HT1080 (cell line): ENCODE measurements at regions not wholly inside any gene's neighbourhood (a gene's known extent, or its start where the extent isn't known, plus 50 kb on each side); places are given as distances from the start of the nearest gene placed in this dataset.
A peak's percentile ranks its signal among the peaks of the same experiment; 100 is the strongest.

Experiments
- DNase-seq: peaks from one replicate; pipeline ENCODE4 v3.0.0-alpha.2; 2015; ENCODE audit warnings: low read depth

DNA sequence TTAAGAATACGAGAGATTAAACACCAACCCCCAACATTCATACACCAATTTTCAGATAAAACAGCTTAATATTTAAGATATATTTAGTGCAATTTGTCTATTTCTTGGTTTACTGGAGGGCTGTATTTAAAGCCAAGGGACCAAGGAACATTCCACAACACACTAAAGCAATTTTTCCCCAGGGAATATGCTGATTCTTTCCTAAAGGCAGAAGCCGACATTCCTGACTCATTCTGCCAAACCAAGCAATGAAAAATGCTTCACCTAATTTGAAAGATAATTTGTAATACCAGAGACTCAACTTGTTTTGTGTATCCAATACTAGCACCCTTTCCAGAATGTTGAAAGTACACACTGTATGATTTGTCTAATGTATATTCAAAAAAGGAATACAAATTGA lies 1267.6 kb upstream of the PIK3C3 start:
- no peak for DNase-seq

DNA sequence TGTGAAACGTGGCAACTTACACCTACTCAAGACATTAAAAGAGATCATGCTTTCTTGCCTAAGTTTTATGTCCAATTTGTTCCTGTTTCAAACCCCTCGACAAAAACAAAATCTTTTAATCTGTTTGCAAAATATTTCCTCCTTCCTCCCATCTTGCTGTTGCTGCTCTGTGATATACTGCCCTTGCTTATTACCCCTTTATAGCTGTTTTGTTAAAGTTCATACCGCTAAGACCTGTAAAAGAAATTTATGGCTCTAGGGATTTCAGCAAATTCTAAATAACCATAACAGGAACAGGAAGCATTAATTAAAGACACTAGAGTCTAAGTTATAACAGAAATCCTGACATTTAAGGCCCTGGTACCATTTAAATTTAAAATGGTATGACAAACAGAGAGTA lies 1268.2 kb upstream of the PIK3C3 start:
- DNase-seq: no peak

DNA sequence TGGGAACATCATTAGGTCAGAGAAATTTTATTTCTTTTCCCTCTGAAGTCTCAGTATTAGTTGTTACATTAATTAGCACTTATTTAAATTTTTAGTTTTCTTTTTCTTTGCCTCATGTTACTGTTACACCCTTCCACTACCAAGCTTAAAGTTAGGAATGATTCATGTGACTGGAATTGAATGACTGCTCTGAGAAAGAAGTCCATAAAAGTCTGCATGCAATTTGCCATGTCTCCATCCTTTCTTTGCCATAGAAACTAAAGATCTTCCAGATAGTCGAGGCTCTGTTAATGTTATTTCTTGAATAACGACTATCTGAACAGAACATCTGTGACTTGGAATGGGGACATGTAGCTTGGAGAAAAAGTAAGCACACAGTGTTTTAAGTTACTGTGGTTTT lies 1269.8 kb upstream of the PIK3C3 start:
- no peak for DNase-seq

GRCh38 chr18:40678318-40678717 lies 1276.7 kb upstream of the PIK3C3 start:
- DNase-seq: no peak

GRCh38 chr18:40676668-40677067 lies 1278.4 kb upstream of the PIK3C3 start:
- peak; percentile 71 for DNase-seq

- no peak for DNase-seq
These were observed 1281.9 kb upstream of the PIK3C3 start for GRCh38 chr18:40673150-40673549.

DNA sequence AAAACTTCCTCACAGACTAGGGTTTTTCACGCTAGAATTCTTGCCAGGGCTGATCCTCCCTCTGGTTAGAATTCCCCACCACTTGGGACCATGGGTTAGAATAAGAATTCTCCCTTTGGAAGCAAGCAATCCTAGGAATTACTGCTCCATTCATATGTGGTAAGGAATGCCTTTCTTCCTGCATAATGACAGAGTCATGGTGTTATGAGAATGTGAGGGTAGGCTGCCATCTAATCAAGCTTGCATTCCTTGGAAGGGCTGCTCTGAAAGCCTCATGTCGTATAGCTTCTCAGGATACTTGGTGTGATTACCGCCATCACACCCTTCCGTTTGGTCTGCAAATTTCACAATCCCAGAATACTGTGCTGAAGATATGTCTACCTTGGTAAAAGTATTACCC lies 1282.4 kb upstream of the PIK3C3 start:
- no peak for DNase-seq

GRCh38 chr18:40670668-40671375 lies 1284.2 kb upstream of the PIK3C3 start:
- DNase-seq: no peak

GRCh38 chr18:40662898-40663437 lies 1292.1 kb upstream of the PIK3C3 start:
- no peak for DNase-seq

DNA sequence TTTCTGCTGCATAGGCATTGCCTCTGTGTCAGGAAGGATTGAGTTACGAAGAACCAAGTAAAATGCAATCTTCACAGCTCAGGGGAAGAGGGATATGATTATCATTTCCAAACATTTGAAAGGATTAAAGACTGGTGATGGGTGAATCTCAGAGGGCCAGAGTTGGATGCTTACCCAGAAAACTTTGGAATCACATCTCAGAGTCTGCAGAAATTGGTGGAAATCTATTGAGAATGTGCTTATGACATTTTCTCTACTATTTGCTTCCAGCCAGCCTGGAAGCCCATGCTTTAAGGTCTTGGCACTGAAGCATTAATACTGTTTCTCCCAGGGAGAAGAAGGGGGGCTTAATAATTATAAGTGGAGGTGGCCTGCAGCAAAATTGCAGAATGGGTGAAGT lies 1301.4 kb upstream of the PIK3C3 start:
- no peak for DNase-seq

DNA sequence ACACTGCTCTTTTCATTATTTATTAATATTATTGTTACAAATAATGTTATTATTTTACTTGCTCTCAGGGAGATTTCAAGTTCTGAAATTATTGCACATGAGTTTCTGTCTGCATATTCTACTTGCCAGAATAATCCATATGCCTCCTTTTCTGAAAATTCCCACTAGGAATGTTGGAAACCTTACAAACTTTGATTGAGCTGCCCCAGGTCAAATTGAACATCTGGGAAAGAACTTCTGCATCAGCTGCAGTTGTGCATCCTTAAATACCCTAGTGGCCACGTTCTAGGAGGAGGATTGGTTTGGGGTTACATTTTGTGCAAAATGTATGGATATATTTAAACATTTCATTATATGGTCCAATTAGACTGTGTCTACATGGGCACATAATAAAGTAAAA lies 1302.7 kb upstream of the PIK3C3 start:
- DNase-seq: no peak

DNA sequence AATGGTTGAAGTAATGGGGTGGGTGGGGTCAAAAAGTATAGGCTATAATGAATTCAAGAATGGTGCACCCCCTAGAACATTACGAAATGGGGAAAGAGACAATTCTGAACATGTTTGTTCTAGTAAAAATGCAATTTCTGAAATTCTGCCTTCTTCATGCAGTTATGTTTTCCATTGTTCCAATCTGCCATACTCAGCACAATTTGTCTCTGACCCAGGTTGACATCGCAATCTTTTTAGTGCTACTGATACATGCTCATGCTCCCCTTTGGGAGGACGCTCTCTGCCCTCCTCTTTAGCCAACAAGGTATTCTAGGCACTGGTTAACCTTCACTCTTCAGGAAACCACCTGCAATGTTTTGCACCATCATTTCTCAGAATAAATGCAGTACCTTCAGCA lies 1303.9 kb upstream of the PIK3C3 start:
- DNase-seq: no peak

DNA sequence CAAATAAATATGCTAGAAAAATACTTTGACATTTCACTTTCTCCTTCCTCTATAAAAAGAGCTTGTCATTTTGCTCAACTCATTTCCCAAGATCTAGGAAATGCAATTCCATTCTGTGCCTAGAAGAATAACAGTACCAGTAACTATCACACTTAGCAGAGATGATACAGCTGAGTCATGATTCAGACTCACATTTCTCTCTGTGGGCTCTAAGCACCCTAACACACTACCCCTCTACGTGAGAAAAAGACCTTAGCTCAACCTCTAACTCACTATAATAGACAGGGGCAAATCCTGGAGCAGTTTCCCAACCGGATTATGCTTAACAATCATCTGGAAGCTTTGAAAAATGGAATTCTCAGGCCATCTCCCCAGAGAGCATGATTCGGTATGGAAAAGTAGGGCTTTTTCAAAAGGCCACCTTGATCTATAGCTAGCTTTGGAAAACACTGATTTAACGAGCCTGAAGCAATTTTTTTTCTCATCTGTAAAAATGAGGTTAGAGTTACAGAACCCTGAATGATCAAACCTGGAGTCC lies 1312.3 kb upstream of the PIK3C3 start:
- DNase-seq: peak; percentile 6

- no peak for DNase-seq
These were observed 1323.7 kb upstream of the PIK3C3 start for GRCh38 chr18:40631319-40631718.

GRCh38 chr18:40630496-40630895 lies 1324.5 kb upstream of the PIK3C3 start:
- no peak for DNase-seq

- no peak for DNase-seq
These were observed 1330.1 kb upstream of the PIK3C3 start for GRCh38 chr18:40624959-40625358.

- no peak for DNase-seq
These were observed 1341.3 kb upstream of the PIK3C3 start for GRCh38 chr18:40613721-40614120.

- no peak for DNase-seq
These were observed 1342.7 kb upstream of the PIK3C3 start for GRCh38 chr18:40612356-40612755.

- no peak for DNase-seq
These were observed 1346.8 kb upstream of the PIK3C3 start for GRCh38 chr18:40608226-40608625.

GRCh38 chr18:40607542-40608148 lies 1347.4 kb upstream of the PIK3C3 start:
- no peak for DNase-seq

DNA sequence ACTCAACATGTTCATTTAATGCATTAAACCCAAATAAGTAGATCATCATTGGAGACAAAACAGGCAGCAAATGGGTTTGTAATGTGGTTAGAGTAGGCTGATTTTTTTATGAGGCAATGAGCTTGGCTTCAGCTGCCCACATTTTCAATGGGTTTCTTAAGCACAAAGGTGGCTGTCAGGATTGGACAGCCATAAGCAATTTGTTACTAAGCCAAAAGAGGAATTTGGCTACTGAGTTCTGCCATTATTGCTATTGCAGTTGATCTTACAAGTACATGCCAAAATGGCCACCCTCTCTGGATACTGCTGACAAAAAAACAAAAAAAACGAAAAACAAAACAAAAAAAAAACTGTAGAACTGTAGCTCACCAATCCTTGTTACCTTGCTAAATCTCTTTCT lies 1348.0 kb upstream of the PIK3C3 start:
- no peak for DNase-seq

- no peak for DNase-seq
These were observed 1371.4 kb upstream of the PIK3C3 start for GRCh38 chr18:40583671-40584070.

DNA sequence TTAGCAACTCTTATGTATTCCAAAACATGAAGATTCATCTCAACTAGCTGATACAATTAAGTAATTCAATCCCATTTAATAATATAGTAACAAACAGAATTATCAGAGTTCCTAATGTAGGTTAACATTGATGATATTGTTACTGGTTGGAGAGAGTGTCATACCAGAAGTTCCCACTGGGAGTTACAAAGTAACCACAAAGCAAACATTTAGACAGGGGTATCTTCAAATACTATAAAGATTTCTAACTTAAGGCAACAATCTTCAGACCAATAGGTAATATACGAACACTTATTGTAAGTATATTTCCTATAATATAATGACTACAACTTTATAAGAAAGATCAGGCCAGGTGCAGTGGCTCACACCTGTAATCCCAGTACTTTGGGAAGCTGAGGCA lies 1372.9 kb upstream of the PIK3C3 start:
- no peak for DNase-seq
